ENCODE measurements at regions not wholly inside any gene's neighbourhood (a gene's known extent, or its start where the extent isn't known, plus 50 kb on each side); places are given as distances from the start of the nearest gene placed in this dataset.
"Not testable (repeated sequence)": the region's sequence is repeated elsewhere in the genome, so short reads cannot be mapped to it uniquely, and the experiment has no call there.

- DNase-seq (ENCODE audit: low read depth) = not testable (repeated sequence)
Measured at GRCh38 chr21:27996906-27997305, 995.8 kb downstream of the LTN1 start.

- DNase-seq (ENCODE audit: low read depth) = not testable (repeated sequence)
Measured at GRCh38 chr21:27984663-27985325, 1007.9 kb downstream of the LTN1 start.

GRCh38 chr21:27979446-27979845, 1012.6 kb upstream of the ADAMTS5 start:
- not testable (repeated sequence) for DNase-seq (ENCODE audit: low read depth)

- no peak for DNase-seq (ENCODE audit: low read depth)
Measured at GRCh38 chr21:27975514-27975913, 1008.6 kb upstream of the ADAMTS5 start.

GRCh38 chr21:27974152-27974551, 1007.3 kb upstream of the ADAMTS5 start:
- not testable (repeated sequence) for DNase-seq (ENCODE audit: low read depth)

- not testable (repeated sequence) for DNase-seq (ENCODE audit: low read depth)
Measured at GRCh38 chr21:27968240-27968639, 1001.4 kb upstream of the ADAMTS5 start.

GRCh38 chr21:27954543-27955165, 987.8 kb upstream of the ADAMTS5 start:
- no peak for DNase-seq (ENCODE audit: low read depth)

- no peak for DNase-seq (ENCODE audit: low read depth)
Measured at GRCh38 chr21:27953340-27954045, 986.6 kb upstream of the ADAMTS5 start.

- DNase-seq (ENCODE audit: low read depth) = not testable (repeated sequence)
Measured at GRCh38 chr21:27949093-27949492, 982.2 kb upstream of the ADAMTS5 start.

GRCh38 chr21:27930108-27930767, 963.4 kb upstream of the ADAMTS5 start:
- not testable (repeated sequence) for DNase-seq (ENCODE audit: low read depth)

GRCh38 chr21:27929179-27929578, 962.3 kb upstream of the ADAMTS5 start:
- DNase-seq (ENCODE audit: low read depth) = not testable (repeated sequence)

- DNase-seq (ENCODE audit: low read depth) = not testable (repeated sequence)
Measured at GRCh38 chr21:27928534-27929115, 961.7 kb upstream of the ADAMTS5 start.

GRCh38 chr21:27921421-27921820, 954.5 kb upstream of the ADAMTS5 start:
- DNase-seq (ENCODE audit: low read depth) = not testable (repeated sequence)

GRCh38 chr21:27917966-27918365, 951.1 kb upstream of the ADAMTS5 start:
- DNase-seq (ENCODE audit: low read depth) = not testable (repeated sequence)

GRCh38 chr21:27916326-27916725, 949.4 kb upstream of the ADAMTS5 start:
- DNase-seq (ENCODE audit: low read depth) = not testable (repeated sequence)

GRCh38 chr21:27912133-27912532, 945.2 kb upstream of the ADAMTS5 start:
- DNase-seq (ENCODE audit: low read depth) = not testable (repeated sequence)

- not testable (repeated sequence) for DNase-seq (ENCODE audit: low read depth)
Measured at GRCh38 chr21:27909487-27909886, 942.6 kb upstream of the ADAMTS5 start.

- DNase-seq (ENCODE audit: low read depth) = not testable (repeated sequence)
Measured at GRCh38 chr21:27908816-27909215, 941.9 kb upstream of the ADAMTS5 start.

- not testable (repeated sequence) for DNase-seq (ENCODE audit: low read depth)
Measured at GRCh38 chr21:27902904-27903303, 936.0 kb upstream of the ADAMTS5 start.

- DNase-seq (ENCODE audit: low read depth) = not testable (repeated sequence)
Measured at GRCh38 chr21:27893619-27894018, 926.7 kb upstream of the ADAMTS5 start.

- DNase-seq (ENCODE audit: low read depth) = not testable (repeated sequence)
Measured at GRCh38 chr21:27891495-27891894, 924.6 kb upstream of the ADAMTS5 start.
